Activated CD8-positive, alpha-beta memory T cell treated with anti-CD3 and anti-CD28 coated beads, Interleukin-2, amount 50 U/mL, for 24 hours (primary cell): ENCODE measurements at regions not wholly inside any gene's neighbourhood (a gene's known extent, or its start where the extent isn't known, plus 50 kb on each side); places are given as distances from the start of the nearest gene placed in this dataset.
"Not testable (repeated sequence)": the region's sequence is repeated elsewhere in the genome, so short reads cannot be mapped to it uniquely, and the experiment has no call there.

Experiments used
- DNase-seq: peaks from one replicate; pipeline ENCODE4 v3.0.0-alpha.2; 2020; ENCODE audit errors: extremely low read depth

- DNase-seq = not testable (repeated sequence)
These were observed 102.3 kb downstream of the ZNF267 start for GRCh38 chr16:31975826-31976419.

GRCh38 chr16:31978463-31978862, 104.9 kb downstream of the ZNF267 start:
- DNase-seq = not testable (repeated sequence)

GRCh38 chr16:31981739-31982138, 108.1 kb downstream of the ZNF267 start:
- not testable (repeated sequence) for DNase-seq

- DNase-seq = not testable (repeated sequence)
These were observed 109.4 kb downstream of the ZNF267 start for GRCh38 chr16:31982986-31983385.

GRCh38 chr16:31983666-31984065, 110.1 kb downstream of the ZNF267 start:
- DNase-seq = not testable (repeated sequence)

GRCh38 chr16:31986895-31987294, 113.3 kb downstream of the ZNF267 start:
- not testable (repeated sequence) for DNase-seq

- peak; percentile 8 for DNase-seq
These were observed 115.3 kb downstream of the ZNF267 start for GRCh38 chr16:31988595-31989581.

- DNase-seq = not testable (repeated sequence)
These were observed 116.7 kb downstream of the ZNF267 start for GRCh38 chr16:31990261-31990660.

GRCh38 chr16:31990980-31991379, 117.4 kb downstream of the ZNF267 start:
- DNase-seq = not testable (repeated sequence)

GRCh38 chr16:31996325-31996724, 122.7 kb downstream of the ZNF267 start:
- DNase-seq = not testable (repeated sequence)

- not testable (repeated sequence) for DNase-seq
These were observed 128.9 kb downstream of the ZNF267 start for GRCh38 chr16:32002496-32002895.

GRCh38 chr16:32003819-32004218, 130.2 kb downstream of the ZNF267 start:
- DNase-seq = not testable (repeated sequence)

- not testable (repeated sequence) for DNase-seq
These were observed 165.3 kb downstream of the ZNF267 start for GRCh38 chr16:32038783-32039496.

- DNase-seq = not testable (repeated sequence)
These were observed 166.3 kb downstream of the ZNF267 start for GRCh38 chr16:32039919-32040318.

- peak; percentile 2 for DNase-seq
These were observed 187.0 kb upstream of the TP53TG3D start for GRCh38 chr16:32066016-32066651.

- DNase-seq = not testable (repeated sequence)
These were observed 181.5 kb upstream of the TP53TG3D start for GRCh38 chr16:32071586-32071985.

GRCh38 chr16:32083891-32084290, 169.2 kb upstream of the TP53TG3D start:
- DNase-seq = not testable (repeated sequence)

- DNase-seq = not testable (repeated sequence)
These were observed 168.3 kb upstream of the TP53TG3D start for GRCh38 chr16:32084656-32085401.

- peak; percentile 13 for DNase-seq
These were observed 167.5 kb upstream of the TP53TG3D start for GRCh38 chr16:32085438-32086141.

GRCh38 chr16:32115562-32115961, 137.5 kb upstream of the TP53TG3D start:
- not testable (repeated sequence) for DNase-seq
